AG10803 (cell line): ENCODE measurements at regions not wholly inside any gene's neighbourhood (a gene's known extent, or its start where the extent isn't known, plus 50 kb on each side); places are given as distances from the start of the nearest gene placed in this dataset.

Source experiments
- DNase-seq: peaks from one replicate; pipeline ENCODE4 v3.0.0; 2010; ENCODE audit warnings: low read depth
- H3K4me3 ChIP-seq: 2 replicates; pipeline ENCODE4 v1.5.1; 2011; ENCODE audit warnings: mild to moderate bottlenecking, low read length, control low read depth
- CTCF ChIP-seq: conservative IDR thresholded peaks from 2 replicates; pipeline ENCODE4 v1.5.1; 2011; ENCODE audit warnings: mild to moderate bottlenecking, low read length, control low read depth, inconsistent platforms

- TF ChIP-seq CTCF = no peak
- no peak for DNase-seq
- no peak overlapping the region for H3K4me3 ChIP-seq
Observed at GRCh38 chr12:85445060-85445938, 165.3 kb downstream of the ALX1 start.

- no peak for TF ChIP-seq CTCF
- no peak overlapping the region for H3K4me3 ChIP-seq
- DNase-seq = no peak
Observed at GRCh38 chr12:85448031-85448430, 168.0 kb downstream of the ALX1 start.

GRCh38 chr12:85448548-85449139, 168.6 kb downstream of the ALX1 start:
- TF ChIP-seq CTCF = peak; percentile 55
- H3K4me3 ChIP-seq = no peak overlapping the region
- DNase-seq = peak; percentile 15

- H3K4me3 ChIP-seq = no peak overlapping the region
- TF ChIP-seq CTCF = no peak
- DNase-seq = no peak
Observed at GRCh38 chr12:85457016-85457415, 177.0 kb downstream of the ALX1 start.

GRCh38 chr12:85461127-85461526, 181.1 kb downstream of the ALX1 start:
- DNase-seq = no peak
- TF ChIP-seq CTCF = no peak
- H3K4me3 ChIP-seq = no peak overlapping the region

- no peak for TF ChIP-seq CTCF
- H3K4me3 ChIP-seq = no peak overlapping the region
- no peak for DNase-seq
Observed at GRCh38 chr12:85462888-85463287, 182.9 kb downstream of the ALX1 start.

GRCh38 chr12:85466890-85467289, 186.9 kb downstream of the ALX1 start:
- no peak overlapping the region for H3K4me3 ChIP-seq
- no peak for TF ChIP-seq CTCF
- DNase-seq = no peak
